Neural progenitor cell (in vitro differentiated cells): ENCODE measurements at regions not wholly inside any gene's neighbourhood (a gene's known extent, or its start where the extent isn't known, plus 50 kb on each side); places are given as distances from the start of the nearest gene placed in this dataset.
A peak's percentile ranks its signal among the peaks of the same experiment; 100 is the strongest.

Experiments
- DNase-seq: peaks from one replicate; pipeline ENCODE4 v3.0.0-alpha.2; 2016; ENCODE audit warnings: low spot score
- H2AFZ ChIP-seq: fragments of 200-600 bp; sonication (generic); replicated peaks from 2 replicates; pipeline ENCODE4 v1.6.1; 2016; ENCODE audit warnings: antibody characterized with exemption
- H3F3A ChIP-seq: fragments of 200-600 bp; sonication (generic); 2 replicates; pipeline ENCODE4 v1.6.1; 2016; ENCODE audit warnings: antibody characterized with exemption, low read depth
- H3K27ac ChIP-seq: fragments of 200-600 bp; sonication (generic); 2 replicates; pipeline ENCODE4 v1.5.1; 2016; ENCODE audit warnings: mild to moderate bottlenecking
- H3K27me3 ChIP-seq: fragments of 200-600 bp; sonication (generic); 2 replicates; pipeline ENCODE4 v1.6.1; 2016; ENCODE audit warnings: mild to moderate bottlenecking, moderate library complexity
- H3K36me3 ChIP-seq: fragments of 200-600 bp; sonication (generic); 2 replicates; pipeline ENCODE4 v1.5.1; 2016
- H3K4me1 ChIP-seq: fragments of 200-600 bp; sonication (generic); 2 replicates; pipeline ENCODE4 v1.6.1; 2016; ENCODE audit warnings: mixed run types
- H3K4me2 ChIP-seq: fragments of 200-600 bp; sonication (generic); 2 replicates; pipeline ENCODE4 v1.6.1; 2016
- H3K4me3 ChIP-seq: fragments of 200-600 bp; sonication (generic); 2 replicates; pipeline ENCODE4 v1.5.1; 2016
- H3K79me2 ChIP-seq: fragments of 200-600 bp; sonication (generic); 2 replicates; pipeline ENCODE4 v1.6.1; 2016; ENCODE audit warnings: low read depth
- H3K9ac ChIP-seq: fragments of 200-600 bp; sonication (generic); 2 replicates; pipeline ENCODE4 v1.6.1; 2016
- H3K9me3 ChIP-seq: fragments of 200-600 bp; sonication (generic); 2 replicates; pipeline ENCODE4 v1.5.1; 2016; ENCODE audit warnings: low read depth
- H4K20me1 ChIP-seq: fragments of 200-600 bp; sonication (generic); 2 replicates; pipeline ENCODE4 v1.6.1; 2016; ENCODE audit warnings: low read depth
- H3K27ac Mint-ChIP-seq: 3 replicates; pipeline ENCODE4 v1.8.0; 2021; ENCODE audit warnings: mixed read lengths
- H3K27me3 Mint-ChIP-seq: 2 replicates; pipeline ENCODE4 v1.8.0; 2022; ENCODE audit warnings: low read depth, mild to moderate bottlenecking, inconsistent platforms, moderate library complexity, mixed read lengths; ENCODE audit not compliant: insufficient read depth
- H3K36me3 Mint-ChIP-seq: 3 replicates; pipeline ENCODE4 v1.8.0; 2021; ENCODE audit warnings: mixed read lengths
- H3K4me1 Mint-ChIP-seq: 3 replicates; pipeline ENCODE4 v1.8.0; 2021; ENCODE audit warnings: mixed read lengths
- H3K4me3 Mint-ChIP-seq: 3 replicates; pipeline ENCODE4 v1.8.0; 2021; ENCODE audit warnings: mild to moderate bottlenecking, moderate library complexity, mixed read lengths
- H3K9me3 Mint-ChIP-seq: 3 replicates; pipeline ENCODE4 v1.8.0; 2020; ENCODE audit warnings: mixed read lengths
- CTCF ChIP-seq: fragments of 200-600 bp; sonication (generic); IDR thresholded peaks from 2 replicates; pipeline ENCODE4 v1.5.1; 2017; ENCODE audit warnings: antibody characterized with exemption, mild to moderate bottlenecking
- EZH2 ChIP-seq: fragments of 200-600 bp; sonication (generic); IDR thresholded peaks from 2 replicates; pipeline ENCODE4 v1.6.1; 2017; ENCODE audit warnings: antibody characterized with exemption, mild to moderate bottlenecking, moderate library complexity
- EZH2phosphoT487 ChIP-seq: fragments of 200-600 bp; sonication (generic); IDR thresholded peaks from 2 replicates; pipeline ENCODE4 v1.6.1; 2017; ENCODE audit warnings: antibody characterized with exemption

GRCh38 chr1:68378296-68379084 is 71.3 kb downstream of the RPE65 start:
- H3K4me1 Mint-ChIP-seq = peaks cover 25% of the 10 kb centered on the region
- no peak overlapping the region for H2AFZ ChIP-seq
- H3K4me3 Mint-ChIP-seq = no peak overlapping the region
- no peaks in the 10 kb centered on the region for H3K4me1 ChIP-seq
- no peaks in the 10 kb centered on the region for H3K27me3 ChIP-seq
- no peak overlapping the region for H3K9ac ChIP-seq
- no peak overlapping the region for H3K27ac Mint-ChIP-seq
- no peaks in the 10 kb centered on the region for H3K9me3 ChIP-seq
- peaks cover 18% of the 10 kb centered on the region for H3K9me3 Mint-ChIP-seq
- H3K27ac ChIP-seq = no peak overlapping the region
- H3F3A ChIP-seq = no peaks in the 10 kb centered on the region
- H3K4me3 ChIP-seq = no peak overlapping the region
- no peaks in the 10 kb centered on the region for H3K36me3 ChIP-seq
- peaks cover 2% of the 10 kb centered on the region for H3K27me3 Mint-ChIP-seq
- no peaks in the 10 kb centered on the region for H3K36me3 Mint-ChIP-seq
- H3K4me2 ChIP-seq = no peak overlapping the region
- TF ChIP-seq CTCF = no peak
- no peak for TF ChIP-seq EZH2phosphoT487
- TF ChIP-seq EZH2 = no peak
- no peaks in the 10 kb centered on the region for H3K79me2 ChIP-seq
- no peak for DNase-seq
- no peaks in the 10 kb centered on the region for H4K20me1 ChIP-seq

GRCh38 chr1:68377098-68377497 is 72.7 kb downstream of the RPE65 start:
- Histone ChIP-seq H3K4me2 (no peak overlapping the region), H3K36me3 (no peaks in the 10 kb centered on the region), H3K9ac (no peak overlapping the region), H3K27me3 (no peaks in the 10 kb centered on the region), H3F3A (no peaks in the 10 kb centered on the region), H2AFZ (no peak overlapping the region), H3K79me2 (no peaks in the 10 kb centered on the region), H3K4me1 (no peaks in the 10 kb centered on the region), H3K27ac (no peak overlapping the region), H4K20me1 (no peaks in the 10 kb centered on the region), H3K4me3 (no peak overlapping the region), H3K9me3 (no peaks in the 10 kb centered on the region)
- peaks cover 25% of the 10 kb centered on the region for H3K4me1 Mint-ChIP-seq
- H3K27ac Mint-ChIP-seq = peak overlapping the region; percentile 40
- DNase-seq = no peak
- H3K4me3 Mint-ChIP-seq = no peak overlapping the region
- no peaks in the 10 kb centered on the region for H3K36me3 Mint-ChIP-seq
- H3K9me3 Mint-ChIP-seq = peaks cover 20% of the 10 kb centered on the region
- H3K27me3 Mint-ChIP-seq = peaks cover 2% of the 10 kb centered on the region
- TF ChIP-seq EZH2phosphoT487 (no peak), CTCF (no peak), EZH2 (no peak)

GRCh38 chr1:68376441-68376840 is 73.3 kb downstream of the RPE65 start:
- Histone ChIP-seq H3K4me2 (no peak overlapping the region), H3K4me1 (no peaks in the 10 kb centered on the region), H4K20me1 (no peaks in the 10 kb centered on the region), H3K4me3 (no peak overlapping the region), H3K27me3 (no peaks in the 10 kb centered on the region), H3K79me2 (no peaks in the 10 kb centered on the region), H3K9me3 (no peaks in the 10 kb centered on the region), H3F3A (no peaks in the 10 kb centered on the region), H3K36me3 (no peaks in the 10 kb centered on the region), H3K9ac (no peak overlapping the region), H3K27ac (no peak overlapping the region), H2AFZ (no peak overlapping the region)
- H3K4me1 Mint-ChIP-seq = peaks cover 25% of the 10 kb centered on the region
- TF ChIP-seq EZH2phosphoT487 = no peak
- H3K36me3 Mint-ChIP-seq = no peaks in the 10 kb centered on the region
- H3K27me3 Mint-ChIP-seq = peaks cover 2% of the 10 kb centered on the region
- no peak for DNase-seq
- no peak overlapping the region for H3K27ac Mint-ChIP-seq
- H3K4me3 Mint-ChIP-seq = no peak overlapping the region
- H3K9me3 Mint-ChIP-seq = peaks cover 16% of the 10 kb centered on the region

- Mint-ChIP-seq H3K4me1 (peaks cover 25% of the 10 kb centered on the region), H3K27ac (peak overlapping the region; percentile 80), H3K36me3 (no peaks in the 10 kb centered on the region), H3K27me3 (peaks cover 2% of the 10 kb centered on the region), H3K4me3 (no peak overlapping the region), H3K9me3 (peaks cover 14% of the 10 kb centered on the region)
- Histone ChIP-seq H3K4me1 (no peaks in the 10 kb centered on the region), H3K4me3 (no peak overlapping the region), H3K9ac (no peak overlapping the region), H3F3A (no peaks in the 10 kb centered on the region), H3K9me3 (no peaks in the 10 kb centered on the region), H3K4me2 (no peak overlapping the region), H3K79me2 (no peaks in the 10 kb centered on the region), H4K20me1 (no peaks in the 10 kb centered on the region), H2AFZ (no peak overlapping the region), H3K27ac (no peak overlapping the region), H3K27me3 (no peaks in the 10 kb centered on the region), H3K36me3 (no peaks in the 10 kb centered on the region)
- DNase-seq = no peak
- no peak for TF ChIP-seq EZH2
- no peak for TF ChIP-seq CTCF
- no peak for TF ChIP-seq EZH2phosphoT487
Measured at GRCh38 chr1:68375919-68376318, 73.8 kb downstream of the RPE65 start.
